Calu3 (cell line): ENCODE measurements at regions not wholly inside any gene's neighbourhood (a gene's known extent, or its start where the extent isn't known, plus 50 kb on each side); places are given as distances from the start of the nearest gene placed in this dataset.
A peak's percentile ranks its signal among the peaks of the same experiment; 100 is the strongest.

Experiments used
- BruUV-seq: library from RNA; stranded (reverse); fragments of 400-500 nt; replicated peaks from 2 replicates; lab custom pipeline; 2021; lab: Mats Ljungman, UMichigan
- CTCF ChIA-PET: fragments of 300-600 bp; sonication (Branson Sonifier 250); formaldehyde crosslinking; loops from one replicate; lab custom pipeline; 2022; ENCODE audit warnings: antibody characterized with exemption; lab: Charles Lee
- DNase-seq: peaks from one replicate; pipeline ENCODE4 v3.0.0; 2022
- H3K27ac Mint-ChIP-seq: one replicate; pipeline ENCODE4 v1.8.0; 2022; ENCODE audit warnings: mixed read lengths; ENCODE audit not compliant: unreplicated experiment
- H3K27me3 Mint-ChIP-seq: one replicate; pipeline ENCODE4 v1.8.0; 2022; ENCODE audit warnings: mixed read lengths; ENCODE audit not compliant: unreplicated experiment
- H3K36me3 Mint-ChIP-seq: one replicate; pipeline ENCODE4 v1.8.0; 2022; ENCODE audit warnings: mild to moderate bottlenecking, moderate library complexity, mixed read lengths; ENCODE audit not compliant: insufficient read depth, unreplicated experiment
- H3K4me1 Mint-ChIP-seq: one replicate; pipeline ENCODE4 v1.8.0; 2022; ENCODE audit warnings: mild to moderate bottlenecking, low read depth, mixed read lengths; ENCODE audit not compliant: unreplicated experiment
- H3K4me3 Mint-ChIP-seq: one replicate; pipeline ENCODE4 v1.8.0; 2022; ENCODE audit warnings: mild to moderate bottlenecking, low read depth, moderate library complexity, mixed read lengths; ENCODE audit not compliant: unreplicated experiment
- H3K9me3 Mint-ChIP-seq: one replicate; pipeline ENCODE4 v1.8.0; 2022; ENCODE audit warnings: low read depth, mixed read lengths; ENCODE audit not compliant: unreplicated experiment
- intact Hi-C: fragments of 100-400 bp; cut with micrococcal nuclease; formaldehyde crosslinking; loops from one replicate; pipeline ENCODE4 v1.10.0; 2022; ENCODE audit not compliant: unreplicated experiment
- TF ChIP-seq, protein P1 (sequence below): fragments of 200-600 bp; IDR thresholded peaks from one replicate; pipeline ENCODE4 v1.8.0; 2022; ENCODE audit warnings: antibody characterized with exemption; ENCODE audit not compliant: unreplicated experiment

- Mint-ChIP-seq H3K27me3 (no peaks in the 10 kb centered on the region), H3K36me3 (no peaks in the 10 kb centered on the region), H3K4me3 (no peak overlapping the region), H3K4me1 (no peaks in the 10 kb centered on the region), H3K27ac (no peak overlapping the region), H3K9me3 (no peaks in the 10 kb centered on the region)
- no peak for DNase-seq
- intact Hi-C loops, result no loop called here
- CTCF ChIA-PET, result no interaction called here
- TF ChIP-seq, protein P1, sequence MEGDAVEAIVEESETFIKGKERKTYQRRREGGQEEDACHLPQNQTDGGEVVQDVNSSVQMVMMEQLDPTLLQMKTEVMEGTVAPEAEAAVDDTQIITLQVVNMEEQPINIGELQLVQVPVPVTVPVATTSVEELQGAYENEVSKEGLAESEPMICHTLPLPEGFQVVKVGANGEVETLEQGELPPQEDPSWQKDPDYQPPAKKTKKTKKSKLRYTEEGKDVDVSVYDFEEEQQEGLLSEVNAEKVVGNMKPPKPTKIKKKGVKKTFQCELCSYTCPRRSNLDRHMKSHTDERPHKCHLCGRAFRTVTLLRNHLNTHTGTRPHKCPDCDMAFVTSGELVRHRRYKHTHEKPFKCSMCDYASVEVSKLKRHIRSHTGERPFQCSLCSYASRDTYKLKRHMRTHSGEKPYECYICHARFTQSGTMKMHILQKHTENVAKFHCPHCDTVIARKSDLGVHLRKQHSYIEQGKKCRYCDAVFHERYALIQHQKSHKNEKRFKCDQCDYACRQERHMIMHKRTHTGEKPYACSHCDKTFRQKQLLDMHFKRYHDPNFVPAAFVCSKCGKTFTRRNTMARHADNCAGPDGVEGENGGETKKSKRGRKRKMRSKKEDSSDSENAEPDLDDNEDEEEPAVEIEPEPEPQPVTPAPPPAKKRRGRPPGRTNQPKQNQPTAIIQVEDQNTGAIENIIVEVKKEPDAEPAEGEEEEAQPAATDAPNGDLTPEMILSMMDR, result no peak
- no TSS peak for BruUV-seq
Observed at GRCh38 chr1:60636946-60637345, 445.4 kb upstream of the NFIA start.

DNA sequence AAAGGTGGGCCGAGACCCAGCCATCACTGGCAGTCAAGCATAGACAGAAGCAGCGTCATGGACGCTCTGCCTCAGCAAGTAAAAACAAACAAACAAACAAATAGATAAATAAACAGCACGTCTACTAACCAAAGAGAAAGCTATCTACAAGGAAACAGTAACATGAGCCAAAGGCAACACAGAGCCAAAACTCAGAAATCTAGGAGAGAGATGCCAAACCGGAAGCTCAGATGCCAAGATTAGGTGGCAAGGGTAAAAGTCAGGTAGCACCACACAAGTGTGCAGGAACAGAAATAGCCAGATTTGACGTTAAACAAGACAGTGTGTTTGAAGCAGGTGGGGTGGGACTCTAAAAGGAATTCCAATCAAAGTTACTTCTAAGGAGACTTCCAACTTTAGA, 448.3 kb upstream of the NFIA start:
- H3K36me3 Mint-ChIP-seq, result no peaks in the 10 kb centered on the region
- CTCF ChIA-PET, result no interaction called here
- H3K27me3 Mint-ChIP-seq, result no peaks in the 10 kb centered on the region
- no peak overlapping the region for H3K27ac Mint-ChIP-seq
- no peak overlapping the region for H3K4me3 Mint-ChIP-seq
- no TSS peak for BruUV-seq
- intact Hi-C loops, result no loop called here
- H3K9me3 Mint-ChIP-seq, result no peaks in the 10 kb centered on the region
- no peaks in the 10 kb centered on the region for H3K4me1 Mint-ChIP-seq
- DNase-seq, result no peak
- TF ChIP-seq, protein P1, result no peak

DNA sequence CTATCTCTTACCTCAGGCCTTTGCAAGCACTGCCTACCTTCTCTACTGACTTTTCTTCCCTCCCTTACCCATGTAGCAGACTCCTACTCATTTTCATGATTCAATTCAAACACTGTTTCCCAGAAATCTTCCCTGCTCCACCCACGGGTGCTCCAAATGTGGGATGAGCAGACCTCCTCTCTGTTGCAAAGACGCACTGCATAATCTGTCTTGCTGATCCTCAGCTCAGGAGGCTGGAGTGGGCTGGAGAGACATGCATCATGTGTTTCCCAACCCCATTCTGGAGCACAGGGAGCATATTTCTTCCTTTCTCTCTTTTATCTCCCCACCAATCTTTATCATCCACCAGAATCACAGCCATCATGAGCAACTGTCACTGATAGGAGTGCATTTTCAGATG, 459.9 kb upstream of the NFIA start:
- Mint-ChIP-seq H3K9me3 (no peaks in the 10 kb centered on the region), H3K4me3 (no peak overlapping the region), H3K27me3 (no peaks in the 10 kb centered on the region), H3K4me1 (no peaks in the 10 kb centered on the region), H3K36me3 (no peaks in the 10 kb centered on the region), H3K27ac (no peak overlapping the region)
- intact Hi-C loops, result no loop called here
- no TSS peak for BruUV-seq
- CTCF ChIA-PET, result no interaction called here
- no peak for DNase-seq
- TF ChIP-seq, protein P1, result no peak

DNA sequence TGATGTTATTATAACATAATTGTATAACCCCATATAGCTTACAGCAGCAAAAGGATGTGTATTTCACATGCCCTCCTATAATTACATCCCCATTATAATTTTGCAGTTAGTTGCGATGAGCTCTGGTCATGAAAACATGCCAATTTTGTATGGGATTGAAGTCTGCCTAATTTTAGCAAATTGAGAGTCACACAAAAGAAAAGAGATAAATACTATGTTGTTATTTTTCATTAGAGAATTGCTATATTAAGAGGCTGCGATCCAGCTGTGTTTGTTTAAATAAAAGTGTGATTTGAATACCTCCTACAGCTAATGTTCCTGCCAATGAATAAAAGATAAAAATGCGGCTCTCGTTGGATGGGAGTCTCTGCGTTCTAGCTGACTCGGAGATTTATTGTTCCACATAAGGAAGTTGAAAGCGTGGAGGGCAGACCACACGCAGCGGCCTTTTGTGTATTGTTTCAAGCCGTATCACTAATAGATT, 461.0 kb upstream of the NFIA start:
- no peaks in the 10 kb centered on the region for H3K4me1 Mint-ChIP-seq
- CTCF ChIA-PET, result no interaction called here
- BruUV-seq, result no TSS peak
- H3K9me3 Mint-ChIP-seq, result peaks cover 4% of the 10 kb centered on the region
- peak overlapping the region; percentile 39 for H3K27ac Mint-ChIP-seq
- TF ChIP-seq, protein P1, result no peak
- no peak for DNase-seq
- no peak overlapping the region for H3K4me3 Mint-ChIP-seq
- no peaks in the 10 kb centered on the region for H3K36me3 Mint-ChIP-seq
- no peaks in the 10 kb centered on the region for H3K27me3 Mint-ChIP-seq
- intact Hi-C loops, result no loop called here
